GM12878 (cell line): ENCODE measurements at regions not wholly inside any gene's neighbourhood (a gene's known extent, or its start where the extent isn't known, plus 50 kb on each side); places are given as distances from the start of the nearest gene placed in this dataset.

Experiments used
- ATAC-seq: fragments of 200-7000 bp; cut with Tn5 transposase; 3 replicates; pipeline ENCODE4 v1.9.1; 2020; ENCODE audit warnings: mild to moderate bottlenecking, moderate library complexity
- BruUV-seq: library from RNA; stranded (reverse); fragments of 400-500 nt; replicated peaks from 2 replicates; lab custom pipeline; 2021; lab: Mats Ljungman, UMichigan
- CTCF ChIA-PET: fragments of 300-600 bp; sonication (Branson Sonifier 250); formaldehyde crosslinking; extraction: SDS; loops from one replicate; lab custom pipeline; 2021; ENCODE audit warnings: inconsistent platforms; lab: Yijun Ruan, JAX
- POLR2A ChIA-PET: fragments of 350-600 bp; formaldehyde crosslinking; extraction: SDS; loops from one replicate; lab custom pipeline; 2021; ENCODE audit warnings: inconsistent platforms; lab: Charles Lee
- RAD21 ChIA-PET: fragments of 300-600 bp; sonication (Branson Sonifier 250); formaldehyde crosslinking; loops from one replicate; lab custom pipeline; 2023; ENCODE audit warnings: antibody characterized with exemption; ENCODE audit not compliant: unreplicated experiment; lab: Charles Lee
- SMC1A ChIA-PET: fragments of 300-600 bp; sonication (Branson Sonifier 250); formaldehyde crosslinking; loops from one replicate; lab custom pipeline; 2023; ENCODE audit not compliant: unreplicated experiment, uncharacterized antibody; lab: Charles Lee
- DNase-seq: peaks from one replicate; pipeline ENCODE4 v3.0.0-alpha.2; 2011; ENCODE audit warnings: low read depth, low spot score
- FAIRE-seq: peaks from 3 replicates; lab custom pipeline; 2011; peaks lifted over from hg19 to GRCh38; lab: Jason Lieb, UNC
- H2AFZ ChIP-seq: 2 replicates; pipeline ENCODE4 v1.6.0; 2011; ENCODE audit warnings: low read depth, low read length, control low read depth; ENCODE audit not compliant: control insufficient read depth
- H3K27ac ChIP-seq: 2 replicates; pipeline ENCODE4 v1.5.1; 2011; ENCODE audit warnings: control low read depth; ENCODE audit not compliant: control insufficient read depth, insufficient read depth
- H3K27me3 ChIP-seq, 2 experiments: replicated peaks in 1 of 2; 2 replicates each; pipeline versions ENCODE4 v1.6.0 to v1.6.1; 2011; ENCODE audit warnings: low read length in 1 of 2; ENCODE audit not compliant: control insufficient read depth in 2 of 2, insufficient read depth in 2 of 2
- H3K36me3 ChIP-seq, 2 experiments: 2 replicates each; pipeline ENCODE4 v1.5.1; 2011; ENCODE audit warnings: low read length in 1 of 2; ENCODE audit not compliant: control insufficient read depth in 2 of 2, insufficient read depth in 2 of 2
- H3K4me1 ChIP-seq: 2 replicates; pipeline ENCODE4 v1.6.1; 2011; ENCODE audit warnings: mild to moderate bottlenecking, low read length, moderate library complexity, mixed read lengths; ENCODE audit not compliant: control insufficient read depth, insufficient read depth
- H3K4me2 ChIP-seq: 2 replicates; pipeline ENCODE4 v1.6.0; 2011; ENCODE audit warnings: control low read depth; ENCODE audit not compliant: control insufficient read depth, insufficient read depth
- H3K4me3 ChIP-seq: fragments of 200-600 bp; sonication (generic); 2 replicates; pipeline ENCODE4 v1.5.1; 2016
- H3K79me2 ChIP-seq: 2 replicates; pipeline ENCODE4 v1.6.0; 2011; ENCODE audit warnings: low read length; ENCODE audit not compliant: control insufficient read depth, insufficient read depth
- H3K9ac ChIP-seq: 2 replicates; pipeline ENCODE4 v1.8.0; 2011; ENCODE audit warnings: low read length, control low read depth, mixed read lengths; ENCODE audit not compliant: control insufficient read depth, insufficient read depth
- H3K9me3 ChIP-seq: replicated peaks from 3 replicates; pipeline ENCODE4 v1.5.1; 2011; ENCODE audit warnings: mild to moderate bottlenecking, low read length; ENCODE audit not compliant: control insufficient read depth, insufficient read depth
- H4K20me1 ChIP-seq: 2 replicates; pipeline ENCODE4 v1.6.0; 2011; ENCODE audit not compliant: control insufficient read depth, insufficient read depth
- HDAC2 ChIP-seq: fragments of 200-600 bp; sonication (generic); IDR thresholded peaks from 2 replicates; pipeline ENCODE4 v1.6.1; 2017
- NBN ChIP-seq: fragments of 450-650 bp; IDR thresholded peaks from 2 replicates; pipeline ENCODE4 v1.6.1; 2016
- NR2C2 ChIP-seq: IDR thresholded peaks from 2 replicates; pipeline ENCODE4 v1.6.1; 2011; ENCODE audit warnings: borderline replicate concordance, low read depth; ENCODE audit not compliant: control insufficient read depth, insufficient read length
- NRF1 ChIP-seq: conservative IDR thresholded peaks from 2 replicates; pipeline ENCODE4 v1.6.1; 2011; ENCODE audit warnings: mild to moderate bottlenecking, low read depth, low read length, improper control_type of control experiment
- PAX8 ChIP-seq: fragments of 450-650 bp; IDR thresholded peaks from 2 replicates; pipeline ENCODE4 v1.6.1; 2017; ENCODE audit warnings: mild to moderate bottlenecking, moderate library complexity
- SKIL ChIP-seq: fragments of 450-650 bp; IDR thresholded peaks from 2 replicates; pipeline ENCODE4 v1.6.1; 2017; ENCODE audit warnings: mild to moderate bottlenecking, low read depth, inconsistent platforms; ENCODE audit not compliant: poor library complexity, severe bottlenecking
- SMC3 ChIP-seq: IDR thresholded peaks from 2 replicates; pipeline ENCODE4 v1.6.1; 2011; ENCODE audit warnings: low read length, improper control_type of control experiment, borderline replicate concordance
- TCF12 ChIP-seq: IDR thresholded peaks from 2 replicates; pipeline ENCODE4 v1.6.1; 2011; ENCODE audit warnings: low read depth, mild to moderate bottlenecking, low read length
- TCF7 ChIP-seq: IDR thresholded peaks from 2 replicates; pipeline ENCODE4 v1.6.1; 2014; ENCODE audit warnings: antibody characterized with exemption, borderline replicate concordance
- USF1 ChIP-seq: IDR thresholded peaks from 2 replicates; pipeline ENCODE4 v1.6.1; 2011; ENCODE audit warnings: borderline replicate concordance, low read depth, mild to moderate bottlenecking, moderate library complexity, mixed read lengths, low read length; ENCODE audit not compliant: insufficient read depth; ENCODE audit errors: extremely low read length
- YBX1 ChIP-seq: fragments of 450-650 bp; IDR thresholded peaks from 2 replicates; pipeline ENCODE4 v1.6.1; 2016; ENCODE audit warnings: antibody characterized with exemption
- WGBS: methylation state at CpG from one replicate; pipeline ENCODE4 v1.1.6; 2016; ENCODE audit warnings: low lambda C conversion rate; ENCODE audit not compliant: insufficient replicate concordance, insufficient coverage; ENCODE audit errors: missing lambda C conversion rate; 5-methylcytosine and 5-hydroxymethylcytosine counted together
- in situ Hi-C: fragments of 300-500 bp; cut with MboI; formaldehyde crosslinking; loops from 9 replicates; pipeline ENCODE4 v1.14.3; 2018; ENCODE audit warnings: mixed read lengths
- intact Hi-C: fragments of 100-400 bp; cut with micrococcal nuclease; formaldehyde crosslinking; loops from one replicate; pipeline ENCODE4 v1.14.2; 2022; ENCODE audit not compliant: unreplicated experiment

GRCh38 chr4:114136069-114136468 lies 156.6 kb upstream of the ARSJ start:
- in situ Hi-C loops, result no loop called here
- ChIA-PET SMC1A (interaction anchor here (0.7 to 1.8 kb wide), 3 partner anchors 8 to 82 kb away, joined by 3 to 5 read pairs (median 4); no protein-coding TSS in a partner anchor), POLR2A (interaction anchor here (0.6 kb wide), 1 partner anchor 172 kb away, joined by 5 read pairs; no protein-coding TSS in a partner anchor), CTCF (no interaction called here), RAD21 (no interaction called here)
- no peak overlapping the region for H3K9ac ChIP-seq
- H3K27ac ChIP-seq, result no peak overlapping the region
- no peak overlapping the region for H2AFZ ChIP-seq
- no peak for FAIRE-seq
- H3K9me3 ChIP-seq, result no peaks in the 10 kb centered on the region
- no peak overlapping the region for H3K4me2 ChIP-seq
- H3K79me2 ChIP-seq, result no peaks in the 10 kb centered on the region
- no peak for TF ChIP-seq HDAC2
- no peak for TF ChIP-seq NR2C2
- TF ChIP-seq NRF1, result no peak
- TF ChIP-seq SMC3, result no peak
- no peak for TF ChIP-seq TCF12
- no peak for DNase-seq
- intact Hi-C loops, result loop anchor here (10.0 kb wide), 1 partner anchor 559 kb away; no protein-coding TSS in a partner anchor
- no TSS peak for BruUV-seq
- no peak for ATAC-seq
- H3K27me3 ChIP-seq, result no peaks in the 10 kb centered on the region
- H4K20me1 ChIP-seq, result no peaks in the 10 kb centered on the region
- no peaks in the 10 kb centered on the region for H3K36me3 ChIP-seq
- no peaks in the 10 kb centered on the region for H3K4me1 ChIP-seq
- no peak overlapping the region for H3K4me3 ChIP-seq

GRCh38 chr4:114137984-114138383 lies 158.5 kb upstream of the ARSJ start:
- ChIA-PET RAD21 (no interaction called here), CTCF (no interaction called here)
- Histone ChIP-seq H4K20me1 (no peaks in the 10 kb centered on the region), H3K27ac (no peak overlapping the region), H3K4me3 (no peak overlapping the region), H3K36me3 (no peaks in the 10 kb centered on the region), H3K9me3 (no peaks in the 10 kb centered on the region), H3K9ac (no peak overlapping the region), H3K4me2 (no peak overlapping the region)
- DNase-seq (no peak), FAIRE-seq (no peak), ATAC-seq (no peak)
- no TSS peak for BruUV-seq
- TF ChIP-seq NR2C2 (no peak), YBX1 (no peak), PAX8 (no peak), TCF7 (no peak), SKIL (no peak), NBN (no peak), USF1 (no peak)
- TF ChIP-seq, all 136 proteins: peak for 0
- Histone ChIP-seq H3K27me3 (no peaks in the 10 kb centered on the region), H3K79me2 (no peaks in the 10 kb centered on the region), H2AFZ (no peak overlapping the region), H3K4me1 (no peaks in the 10 kb centered on the region)
- POLR2A ChIA-PET, result interaction anchor here (1.0 kb wide), 1 partner anchor 31 kb away, joined by 3 read pairs; no protein-coding TSS in a partner anchor
- WGBS, result 30% methylated on average over 2 of the region's 2 CpGs
- SMC1A ChIA-PET, result interaction anchor here (1.2 kb wide), 1 partner anchor 18 kb away, joined by 3 read pairs; no protein-coding TSS in a partner anchor
- in situ Hi-C loops (no loop called here), intact Hi-C loops (loop anchor here (10.0 kb wide), 1 partner anchor 557 kb away; no protein-coding TSS in a partner anchor)
